ENCODE measurements at regions not wholly inside any gene's neighbourhood (a gene's known extent, or its start where the extent isn't known, plus 50 kb on each side); places are given as distances from the start of the nearest gene placed in this dataset.

GRCh38 chr9:88800329-88800682 is 191.0 kb upstream of the S1PR3 start:
- H3K56ac ChIP-seq (ENCODE audit: extremely low read depth, insufficient read depth, low read length): no peak overlapping the region
- H3K4me1 ChIP-seq (ENCODE audit: control insufficient read depth, insufficient read depth, low read length): peaks cover 5% of the 10 kb centered on the region; the same call in 1 of the 2 replicates
- no peaks in the 10 kb centered on the region for H4K20me1 ChIP-seq (ENCODE audit: insufficient read depth, low read length)
- no peak overlapping the region for H2AFZ ChIP-seq (replicated peaks; ENCODE audit: low read length, poor library complexity)
- no peak overlapping the region for H3K4me3 ChIP-seq (ENCODE audit: insufficient read depth, low read depth, low read length)
- no peak overlapping the region for H2BK20ac ChIP-seq (ENCODE audit: low read depth, low read length)
- H3K36me3 ChIP-seq (ENCODE audit: control insufficient read depth, insufficient read depth, low read length): no peaks in the 10 kb centered on the region
- H4K8ac ChIP-seq (ENCODE audit: low read depth in 2 of 2, low read length in 2 of 2): no peak overlapping the region
- H3K18ac ChIP-seq (ENCODE audit: low read depth, low read length): no peak overlapping the region
- DNase-seq: no peak
- no peak overlapping the region for H2BK120ac ChIP-seq (ENCODE audit: low read depth, low read length)
- H3K9me3 ChIP-seq (ENCODE audit: control insufficient read depth, insufficient read depth, low read length): no peaks in the 10 kb centered on the region
- dilution Hi-C loops (cut with HindIII; ENCODE audit: low sequenced_read_pairs, unreplicated experiment) (no loop called here), intact Hi-C loops (cut with micrococcal nuclease) (no loop called here), in situ Hi-C loops (cut with MboI; ENCODE audit: low sequenced_read_pairs) (no loop called here)
- peaks cover 7% of the 10 kb centered on the region; the same call in 1 of the 2 replicates for H3K27me3 ChIP-seq (ENCODE audit: control insufficient read depth, insufficient read depth, low read length)
- no peaks in the 10 kb centered on the region for H3K9me1 ChIP-seq (ENCODE audit: insufficient read depth, low read length)
- ChIA-PET CTCF (interaction anchor here (1.0 kb wide), 1 partner anchor 138 kb away, joined by 3 read pairs; no protein-coding TSS in a partner anchor), POLR2A (ENCODE audit: unreplicated experiment) (no interaction called here)
- H4K91ac ChIP-seq (ENCODE audit: insufficient read depth, low read depth, low read length): no peak overlapping the region
- H3K79me1 ChIP-seq (ENCODE audit: low read depth in 1 of 2, low read length in 2 of 2): no peaks in the 10 kb centered on the region
- H2AK5ac ChIP-seq (ENCODE audit: low read depth, low read length): no peak overlapping the region
- TF ChIP-seq RCOR1 (IDR thresholded peaks at IDR 0.05; ENCODE audit: insufficient replicate concordance, low read length): no peak
- TF ChIP-seq CHD1 (IDR thresholded peaks at IDR 0.05; ENCODE audit: low read depth, low read length): no peak
- no peak overlapping the region for H2AK9ac ChIP-seq (replicated peaks; ENCODE audit: low read depth, low read length, poor library complexity)
- WGBS, 2 experiments (ENCODE audit: extremely low coverage in 2 of 2, insufficient read length in 1 of 2): no CpG with 5 or more reads among the region's 3 CpGs
- no peak overlapping the region for H3K27ac ChIP-seq (ENCODE audit: insufficient read depth, low read length)
- H3K14ac ChIP-seq (replicated peaks; ENCODE audit: low read depth, low read length): no peak overlapping the region
- no peak overlapping the region for H2BK5ac ChIP-seq (ENCODE audit: low read depth, low read length, poor library complexity, severe bottlenecking)
- no peak overlapping the region for H3K9ac ChIP-seq (ENCODE audit: low read depth, low read length)
- H3K4ac ChIP-seq (ENCODE audit: low read depth, low read length): no peak overlapping the region
- no peak overlapping the region for H2BK15ac ChIP-seq (ENCODE audit: low read depth, low read length)
- H3K4me2 ChIP-seq (ENCODE audit: low read depth, low read length): no peak overlapping the region
- BruUV-seq (replicated peaks): no TSS peak
- no peak for ATAC-seq (ENCODE audit: low read depth)
- no peak overlapping the region for H4K5ac ChIP-seq (ENCODE audit: low read depth, low read length)
- no peak overlapping the region for H3K23ac ChIP-seq (ENCODE audit: low read depth, low read length)

Data from IMR-90 (cell line).